Breast epithelium (tissue), 4 donors: ENCODE measurements at regions not wholly inside any gene's neighbourhood (a gene's known extent, or its start where the extent isn't known, plus 50 kb on each side); places are given as distances from the start of the nearest gene placed in this dataset.

Experiments used
- DNase-seq, 2 donors: peaks; one replicate each; pipeline ENCODE4 v3.0.0-alpha.2; 2019; ENCODE audit warnings: low spot score in 2 of 2
- H3K27ac ChIP-seq, 2 donors: fragments of 200-600 bp; sonication (generic) in 1 of 2; one replicate each; pipeline ENCODE4 v1.5.1; 2016 to 2019; ENCODE audit warnings: mild to moderate bottlenecking in 1 of 2
- H3K27me3 ChIP-seq, 2 donors: fragments of 200-600 bp; sonication (generic) in 1 of 2; one replicate each; pipeline versions ENCODE4 v1.5.1 to v1.6.0; 2017 to 2019; ENCODE audit warnings: control low read depth in 1 of 2, mild to moderate bottlenecking in 1 of 2
- H3K36me3 ChIP-seq: fragments of 200-600 bp; one replicate; pipeline ENCODE4 v1.5.1; 2019
- H3K4me1 ChIP-seq, 2 donors: fragments of 200-600 bp; sonication (generic); one replicate each; pipeline ENCODE4 v1.5.1; 2016 to 2019; ENCODE audit warnings: control low read depth in 1 of 2
- H3K4me3 ChIP-seq, 3 donors: fragments of 200-600 bp; sonication (generic); 1 replicate in 2 of 3; 2 replicates in 1 of 3; pipeline ENCODE4 v1.5.1; 2016 to 2019; ENCODE audit warnings: mild to moderate bottlenecking in 3 of 3, moderate library complexity in 2 of 3
- H3K9me3 ChIP-seq, 2 donors: fragments of 200-600 bp; sonication (generic) in 1 of 2; one replicate each; pipeline ENCODE4 v1.5.1; 2016 to 2019; ENCODE audit warnings: control low read depth in 1 of 2
- CTCF ChIP-seq, 3 donors: fragments of 450-650 bp; IDR thresholded peaks; one replicate each; pipeline ENCODE4 v1.5.1; 2016 to 2017; ENCODE audit warnings: antibody characterized with exemption in 3 of 3, mild to moderate bottlenecking in 3 of 3, moderate library complexity in 3 of 3
- POLR2A ChIP-seq: fragments of 450-650 bp; IDR thresholded peaks from one replicate; pipeline ENCODE4 v1.6.1; 2016; ENCODE audit warnings: antibody characterized with exemption, mild to moderate bottlenecking, moderate library complexity
- POLR2AphosphoS5 ChIP-seq, 3 donors: sonication (generic); formaldehyde crosslinking; IDR thresholded peaks; one replicate each; pipeline ENCODE4 v1.6.1; 2017; ENCODE audit warnings: antibody characterized with exemption in 3 of 3
- intact Hi-C: fragments of 100-400 bp; cut with DNase I; formaldehyde crosslinking; loops from one replicate; pipeline ENCODE4 v1.15.1; 2023; ENCODE audit warnings: low total_unique reads

DNA sequence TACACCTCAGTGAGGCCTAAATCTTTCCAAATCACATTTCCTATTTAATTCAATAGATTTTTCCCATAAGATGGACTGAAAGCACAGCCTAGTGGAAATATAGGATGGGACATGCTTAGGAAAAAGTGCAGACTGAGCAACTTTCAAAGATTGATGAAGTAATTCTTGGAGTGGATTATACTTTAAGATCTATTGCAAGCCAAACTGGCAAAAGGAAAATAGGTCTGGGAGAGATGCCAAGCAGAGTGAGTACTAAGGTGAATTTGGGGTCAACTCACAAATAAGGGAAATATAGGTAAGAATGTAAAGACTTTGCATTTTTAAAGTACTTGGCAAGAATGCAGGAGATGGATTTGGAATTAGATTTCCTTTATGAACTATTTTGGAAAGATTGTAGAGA, 170.2 kb upstream of the FOXG1 start:
- intact Hi-C loops: no loop called here
- Histone ChIP-seq H3K36me3 (no peaks in the 10 kb centered on the region), H3K4me3 (no peak overlapping the region), H3K4me1 (no peaks in the 10 kb centered on the region), H3K27ac (no peak overlapping the region), H3K27me3 (no peaks in the 10 kb centered on the region), H3K9me3 (no peaks in the 10 kb centered on the region)
- no peak for TF ChIP-seq POLR2A
- TF ChIP-seq POLR2AphosphoS5 (IDR thresholded peaks at IDR 0.05): no peak
- no peak for TF ChIP-seq CTCF (IDR thresholded peaks at IDR 0.05)
- no peak for DNase-seq

DNA sequence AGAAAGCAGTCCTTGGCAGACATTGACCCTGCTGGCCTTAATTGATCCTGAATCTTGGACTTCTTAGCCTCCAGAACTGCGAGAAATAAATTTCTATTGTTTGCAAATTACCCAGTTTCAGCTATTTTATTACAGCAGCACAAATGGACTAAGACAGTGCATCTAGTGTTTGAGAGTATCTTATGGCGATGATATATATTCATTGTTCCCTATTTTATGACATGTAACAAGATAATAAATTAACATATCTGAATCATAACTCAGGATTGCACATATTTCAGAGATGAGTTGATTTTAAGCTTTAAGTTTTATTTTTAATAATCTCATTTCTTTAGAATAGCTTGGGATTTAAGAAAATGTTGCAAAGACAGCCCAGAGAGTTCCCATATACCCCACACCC, 167.4 kb upstream of the FOXG1 start:
- TF ChIP-seq CTCF (IDR thresholded peaks at IDR 0.05) (no peak), POLR2AphosphoS5 (IDR thresholded peaks at IDR 0.05) (no peak), POLR2A (no peak)
- no peak overlapping the region for H3K4me3 ChIP-seq
- H3K9me3 ChIP-seq: no peaks in the 10 kb centered on the region
- intact Hi-C loops: no loop called here
- no peaks in the 10 kb centered on the region for H3K36me3 ChIP-seq
- DNase-seq: no peak
- H3K27me3 ChIP-seq: no peaks in the 10 kb centered on the region
- H3K4me1 ChIP-seq: no peaks in the 10 kb centered on the region
- no peak overlapping the region for H3K27ac ChIP-seq

- Histone ChIP-seq H3K27me3 (no peaks in the 10 kb centered on the region), H3K4me1 (no peaks in the 10 kb centered on the region), H3K36me3 (no peaks in the 10 kb centered on the region), H3K4me3 (no peak overlapping the region), H3K9me3 (no peaks in the 10 kb centered on the region), H3K27ac (no peak overlapping the region)
- intact Hi-C loops: loop anchor here (10.0 kb wide), 1 partner anchor 895 kb away; no protein-coding TSS in a partner anchor
- DNase-seq: no peak
- TF ChIP-seq POLR2A (no peak), POLR2AphosphoS5 (IDR thresholded peaks at IDR 0.05) (no peak), CTCF (IDR thresholded peaks at IDR 0.05) (no peak)
Observed at GRCh38 chr14:28599605-28600004, 167.0 kb upstream of the FOXG1 start.

DNA sequence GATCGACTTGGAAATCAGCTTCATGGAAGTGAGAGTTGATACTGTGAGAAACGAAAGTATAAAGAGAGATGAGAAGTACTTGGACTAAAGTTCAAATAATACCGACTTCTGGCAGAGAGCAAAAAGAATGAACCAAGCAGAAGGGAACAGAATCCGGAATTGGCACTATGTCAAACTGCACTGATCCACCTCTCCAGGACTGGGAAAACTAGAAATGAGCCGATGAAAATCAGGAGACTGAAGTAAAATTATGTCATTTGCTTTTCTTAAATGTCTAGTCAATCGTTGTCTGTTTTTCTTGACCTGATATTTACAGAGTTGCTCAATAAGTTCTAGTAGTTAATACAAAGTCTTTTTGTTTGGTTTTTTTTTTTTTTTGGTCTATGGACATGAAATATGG, 163.0 kb upstream of the FOXG1 start:
- no peaks in the 10 kb centered on the region for H3K4me1 ChIP-seq
- H3K4me3 ChIP-seq: peak overlapping the region in 2 of 3 donors; percentile 31 to 42
- H3K36me3 ChIP-seq: no peaks in the 10 kb centered on the region
- intact Hi-C loops: loop anchor here (10.0 kb wide), 1 partner anchor 899 kb away; no protein-coding TSS in a partner anchor
- TF ChIP-seq POLR2AphosphoS5 (IDR thresholded peaks at IDR 0.05) (no peak), POLR2A (no peak)
- H3K27ac ChIP-seq: no peak overlapping the region
- no peaks in the 10 kb centered on the region for H3K27me3 ChIP-seq
- H3K9me3 ChIP-seq: no peaks in the 10 kb centered on the region
- peak in 1 of 2 donors; percentile 21 for DNase-seq

GRCh38 chr14:28607661-28608060, 158.9 kb upstream of the FOXG1 start:
- Histone ChIP-seq H3K27ac (no peak overlapping the region), H3K4me3 (no peak overlapping the region), H3K9me3 (no peaks in the 10 kb centered on the region), H3K4me1 (no peaks in the 10 kb centered on the region), H3K36me3 (no peaks in the 10 kb centered on the region), H3K27me3 (no peaks in the 10 kb centered on the region)
- DNase-seq: no peak
- intact Hi-C loops: loop anchor here (10.0 kb wide), 1 partner anchor 903 kb away; no protein-coding TSS in a partner anchor
- TF ChIP-seq POLR2A (no peak), POLR2AphosphoS5 (IDR thresholded peaks at IDR 0.05) (no peak), CTCF (IDR thresholded peaks at IDR 0.05) (no peak)

- TF ChIP-seq POLR2A (no peak), POLR2AphosphoS5 (IDR thresholded peaks at IDR 0.05) (no peak), CTCF (IDR thresholded peaks at IDR 0.05) (no peak)
- Histone ChIP-seq H3K27me3 (no peaks in the 10 kb centered on the region), H3K4me3 (no peak overlapping the region), H3K36me3 (no peaks in the 10 kb centered on the region), H3K4me1 (no peaks in the 10 kb centered on the region), H3K27ac (no peak overlapping the region), H3K9me3 (no peaks in the 10 kb centered on the region)
- intact Hi-C loops: loop anchor here (10.0 kb wide), 1 partner anchor 904 kb away; no protein-coding TSS in a partner anchor
- DNase-seq: no peak
Observed at GRCh38 chr14:28608443-28608842, 158.1 kb upstream of the FOXG1 start.
